Skeletal muscle cell (primary cell): ENCODE measurements at regions not wholly inside any gene's neighbourhood (a gene's known extent, or its start where the extent isn't known, plus 50 kb on each side); places are given as distances from the start of the nearest gene placed in this dataset.
"Not testable (repeated sequence)": the region's sequence is repeated elsewhere in the genome, so short reads cannot be mapped to it uniquely, and the experiment has no call there.

ENCODE experiments used
- DNase-seq: peaks from one replicate; pipeline ENCODE4 v3.0.0-alpha.2; 2010; ENCODE audit warnings: low read depth
- H3K4me3 ChIP-seq: 2 replicates; pipeline ENCODE4 v1.5.1; 2011; ENCODE audit warnings: low read depth, mild to moderate bottlenecking, control low read depth, low read length, moderate library complexity

GRCh38 chr6:82617648-82618047 is 254.0 kb downstream of the TPBG start:
- no peak overlapping the region for H3K4me3 ChIP-seq
- no peak for DNase-seq

GRCh38 chr6:82619573-82619972 is 256.0 kb downstream of the TPBG start:
- no peak for DNase-seq
- no peak overlapping the region for H3K4me3 ChIP-seq

GRCh38 chr6:82622461-82622860 is 258.8 kb downstream of the TPBG start:
- DNase-seq: no peak
- no peak overlapping the region for H3K4me3 ChIP-seq

GRCh38 chr6:82624251-82624650 is 260.6 kb downstream of the TPBG start:
- no peak overlapping the region for H3K4me3 ChIP-seq
- DNase-seq: no peak

GRCh38 chr6:82626946-82627345 is 263.3 kb downstream of the TPBG start:
- not testable (repeated sequence) for DNase-seq, H3K4me3 ChIP-seq

- H3K4me3 ChIP-seq: no peak overlapping the region
- no peak for DNase-seq
Measured at GRCh38 chr6:82629921-82630320, 266.3 kb downstream of the TPBG start.

GRCh38 chr6:82641677-82642076 is 278.1 kb downstream of the TPBG start:
- no peak for DNase-seq
- no peak overlapping the region for H3K4me3 ChIP-seq

- no peak for DNase-seq
- no peak overlapping the region for H3K4me3 ChIP-seq
Measured at GRCh38 chr6:82645536-82646230, 282.1 kb downstream of the TPBG start.

- H3K4me3 ChIP-seq: no peak overlapping the region
- no peak for DNase-seq
Measured at GRCh38 chr6:82646231-82646615, 282.6 kb downstream of the TPBG start.

- no peak overlapping the region for H3K4me3 ChIP-seq
- no peak for DNase-seq
Measured at GRCh38 chr6:82651845-82652335, 288.3 kb downstream of the TPBG start.

- no peak for DNase-seq
- H3K4me3 ChIP-seq: no peak overlapping the region
Measured at GRCh38 chr6:82679232-82679631, 315.6 kb downstream of the TPBG start.

GRCh38 chr6:82680192-82680591 is 316.6 kb downstream of the TPBG start:
- H3K4me3 ChIP-seq: no peak overlapping the region
- DNase-seq: no peak

GRCh38 chr6:82681119-82681714 is 317.6 kb downstream of the TPBG start:
- H3K4me3 ChIP-seq: no peak overlapping the region
- DNase-seq: no peak

- no peak for DNase-seq
- no peak overlapping the region for H3K4me3 ChIP-seq
Measured at GRCh38 chr6:82686719-82687118, 323.1 kb downstream of the TPBG start.

- no peak overlapping the region for H3K4me3 ChIP-seq
- no peak for DNase-seq
Measured at GRCh38 chr6:82687855-82688254, 324.2 kb downstream of the TPBG start.

GRCh38 chr6:82690283-82690682 is 326.7 kb downstream of the TPBG start:
- H3K4me3 ChIP-seq: no peak overlapping the region
- DNase-seq: no peak

- DNase-seq: no peak
- no peak overlapping the region for H3K4me3 ChIP-seq
Measured at GRCh38 chr6:82691997-82692396, 328.4 kb downstream of the TPBG start.

- DNase-seq: no peak
- H3K4me3 ChIP-seq: no peak overlapping the region
Measured at GRCh38 chr6:82693094-82693493, 329.5 kb downstream of the TPBG start.

- no peak overlapping the region for H3K4me3 ChIP-seq
Measured at GRCh38 chr6:82701341-82701740, 337.7 kb downstream of the TPBG start.

GRCh38 chr6:82702574-82702973 is 339.0 kb downstream of the TPBG start:
- H3K4me3 ChIP-seq: no peak overlapping the region
- DNase-seq: no peak

More at GRCh38 chr6:82701341-82701740, 337.7 kb downstream of the TPBG start:
- no peak for DNase-seq

- no peak for DNase-seq
- no peak overlapping the region for H3K4me3 ChIP-seq
Measured at GRCh38 chr6:82703230-82703629, 339.6 kb downstream of the TPBG start.
